ENCODE measurements at regions not wholly inside any gene's neighbourhood (a gene's known extent, or its start where the extent isn't known, plus 50 kb on each side); places are given as distances from the start of the nearest gene placed in this dataset.

GRCh38 chr1:65593516-65593915, 173.0 kb downstream of the LEPR start:
- no peak overlapping the region for H2AFZ ChIP-seq (ENCODE audit: low read depth)
- no peak overlapping the region for H3K4me3 ChIP-seq (IDR thresholded peaks at IDR 0.05; ENCODE audit: insufficient read depth, low read depth, low read length)
- H3K4me2 ChIP-seq = no peak overlapping the region
- no peak overlapping the region for H3K9ac ChIP-seq
- no peaks in the 10 kb centered on the region for H3K79me2 ChIP-seq (ENCODE audit: insufficient read depth, low read depth)
- no peaks in the 10 kb centered on the region for H4K20me1 ChIP-seq (ENCODE audit: insufficient read depth)
- H3K27ac ChIP-seq = no peak overlapping the region
- no peaks in the 10 kb centered on the region for H3K36me3 ChIP-seq (ENCODE audit: insufficient read depth)
- no peak for TF ChIP-seq CTCF (conservative IDR thresholded peaks at IDR 0.05; ENCODE audit: low read depth, low read length)
- H3K4me1 ChIP-seq (ENCODE audit: low read depth, poor library complexity, severe bottlenecking) = no peaks in the 10 kb centered on the region
- no peaks in the 10 kb centered on the region for H3K27me3 ChIP-seq (ENCODE audit: insufficient read depth, low read depth)

DNA sequence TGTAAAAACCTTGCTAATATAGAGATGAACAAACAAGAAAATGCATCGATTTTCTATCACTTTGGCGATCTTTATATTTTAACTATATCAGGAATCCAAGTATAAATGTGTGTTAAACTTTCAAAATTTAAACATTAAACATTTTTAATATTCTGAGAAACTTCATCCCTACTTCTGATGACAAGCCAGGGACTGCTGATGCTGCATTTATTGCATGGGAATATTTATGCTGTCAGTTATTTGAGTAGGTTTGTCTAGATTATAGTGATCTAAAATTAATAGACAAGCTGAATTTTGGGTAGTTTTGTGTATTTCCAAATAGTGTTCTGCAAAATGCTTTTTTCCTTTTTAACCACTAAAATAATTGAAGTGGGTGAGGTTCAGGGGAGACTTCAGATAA, 175.3 kb downstream of the LEPR start:
- no peak overlapping the region for H3K9ac ChIP-seq
- no peaks in the 10 kb centered on the region for H3K4me1 ChIP-seq (ENCODE audit: low read depth, poor library complexity, severe bottlenecking)
- no peaks in the 10 kb centered on the region for H3K27me3 ChIP-seq (ENCODE audit: insufficient read depth, low read depth)
- no peaks in the 10 kb centered on the region for H3K36me3 ChIP-seq (ENCODE audit: insufficient read depth)
- TF ChIP-seq CTCF (conservative IDR thresholded peaks at IDR 0.05; ENCODE audit: low read depth, low read length) = no peak
- no peaks in the 10 kb centered on the region for H3K79me2 ChIP-seq (ENCODE audit: insufficient read depth, low read depth)
- no peak overlapping the region for H3K4me3 ChIP-seq (IDR thresholded peaks at IDR 0.05; ENCODE audit: insufficient read depth, low read depth, low read length)
- no peak overlapping the region for H3K4me2 ChIP-seq
- no peak overlapping the region for H3K27ac ChIP-seq
- no peaks in the 10 kb centered on the region for H4K20me1 ChIP-seq (ENCODE audit: insufficient read depth)
- no peak overlapping the region for H2AFZ ChIP-seq (ENCODE audit: low read depth)

DNA sequence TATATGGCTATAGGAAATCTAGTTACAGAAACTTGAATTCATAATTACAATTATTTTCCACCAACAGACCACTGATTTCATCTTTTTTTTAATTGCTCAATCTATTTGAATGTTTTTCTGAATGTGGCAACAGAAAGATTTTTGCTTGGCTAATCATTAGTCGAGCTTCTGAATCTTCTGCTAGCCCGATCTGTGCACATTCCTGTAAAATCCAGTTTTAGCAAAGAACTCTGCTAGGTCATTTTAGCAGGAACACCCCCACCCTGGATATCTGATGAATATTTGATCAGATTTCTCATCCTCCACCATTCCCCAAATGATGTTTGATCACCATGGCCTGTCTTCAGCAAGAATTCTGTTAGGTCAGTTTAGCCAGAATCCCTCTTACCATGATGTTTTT, 176.3 kb downstream of the LEPR start:
- H3K4me1 ChIP-seq (ENCODE audit: low read depth, poor library complexity, severe bottlenecking) = no peaks in the 10 kb centered on the region
- no peaks in the 10 kb centered on the region for H3K36me3 ChIP-seq (ENCODE audit: insufficient read depth)
- H3K4me2 ChIP-seq = no peak overlapping the region
- no peak overlapping the region for H3K9ac ChIP-seq
- no peak overlapping the region for H2AFZ ChIP-seq (ENCODE audit: low read depth)
- H4K20me1 ChIP-seq (ENCODE audit: insufficient read depth) = no peaks in the 10 kb centered on the region
- H3K4me3 ChIP-seq (IDR thresholded peaks at IDR 0.05; ENCODE audit: insufficient read depth, low read depth, low read length) = no peak overlapping the region
- no peaks in the 10 kb centered on the region for H3K27me3 ChIP-seq (ENCODE audit: insufficient read depth, low read depth)
- TF ChIP-seq CTCF (conservative IDR thresholded peaks at IDR 0.05; ENCODE audit: low read depth, low read length) = no peak
- H3K79me2 ChIP-seq (ENCODE audit: insufficient read depth, low read depth) = no peaks in the 10 kb centered on the region
- H3K27ac ChIP-seq = no peak overlapping the region

GRCh38 chr1:65605621-65606020, 185.2 kb downstream of the LEPR start:
- Histone ChIP-seq H3K36me3 (ENCODE audit: insufficient read depth) (no peaks in the 10 kb centered on the region), H3K4me1 (ENCODE audit: low read depth, poor library complexity, severe bottlenecking) (no peaks in the 10 kb centered on the region), H4K20me1 (ENCODE audit: insufficient read depth) (no peaks in the 10 kb centered on the region), H3K27ac (no peak overlapping the region), H3K27me3 (ENCODE audit: insufficient read depth, low read depth) (no peaks in the 10 kb centered on the region), H3K9ac (no peak overlapping the region), H3K79me2 (ENCODE audit: insufficient read depth, low read depth) (no peaks in the 10 kb centered on the region), H2AFZ (ENCODE audit: low read depth) (no peak overlapping the region), H3K4me2 (no peak overlapping the region), H3K4me3 (IDR thresholded peaks at IDR 0.05; ENCODE audit: insufficient read depth, low read depth, low read length) (no peak overlapping the region)
- TF ChIP-seq CTCF (conservative IDR thresholded peaks at IDR 0.05; ENCODE audit: low read depth, low read length) = no peak

DNA sequence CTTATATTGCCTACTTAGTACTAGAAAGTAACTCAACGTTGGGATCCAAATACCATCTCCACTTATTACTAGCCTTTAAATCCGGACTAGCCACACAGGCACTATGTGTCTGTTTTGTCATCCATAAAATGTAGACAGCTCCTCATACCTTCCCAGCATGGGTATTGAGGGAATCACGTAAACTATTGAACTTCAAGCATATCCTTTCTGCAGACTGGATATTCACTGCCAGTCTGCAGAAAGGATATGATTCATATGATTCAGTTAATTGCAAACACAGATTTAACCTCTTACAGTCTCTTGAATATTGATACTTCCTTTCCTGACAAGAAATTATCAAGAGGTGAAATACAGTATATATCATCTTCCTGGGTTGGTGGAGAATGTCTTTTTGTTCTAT, 186.0 kb downstream of the LEPR start:
- TF ChIP-seq CTCF (conservative IDR thresholded peaks at IDR 0.05; ENCODE audit: low read depth, low read length) = no peak
- Histone ChIP-seq H4K20me1 (ENCODE audit: insufficient read depth) (no peaks in the 10 kb centered on the region), H3K4me1 (ENCODE audit: low read depth, poor library complexity, severe bottlenecking) (no peaks in the 10 kb centered on the region), H3K36me3 (ENCODE audit: insufficient read depth) (no peaks in the 10 kb centered on the region), H3K4me2 (no peak overlapping the region), H3K4me3 (IDR thresholded peaks at IDR 0.05; ENCODE audit: insufficient read depth, low read depth, low read length) (no peak overlapping the region), H2AFZ (ENCODE audit: low read depth) (no peak overlapping the region), H3K27ac (no peak overlapping the region), H3K79me2 (ENCODE audit: insufficient read depth, low read depth) (no peaks in the 10 kb centered on the region), H3K9ac (no peak overlapping the region), H3K27me3 (ENCODE audit: insufficient read depth, low read depth) (no peaks in the 10 kb centered on the region)
